DOHH2 (cell line): ENCODE measurements at regions not wholly inside any gene's neighbourhood (a gene's known extent, or its start where the extent isn't known, plus 50 kb on each side); places are given as distances from the start of the nearest gene placed in this dataset.

ENCODE experiments used
- H3F3A ChIP-seq: fragments of 200-600 bp; sonication (generic), shearing (Covaris generic); 2 replicates; pipeline ENCODE4 v1.6.0; 2016; ENCODE audit warnings: antibody characterized with exemption, mild to moderate bottlenecking; ENCODE audit not compliant: control insufficient read depth, insufficient read depth
- H3K27ac ChIP-seq: fragments of 200-600 bp; sonication (generic); 2 replicates; pipeline ENCODE4 v1.5.1; 2014; ENCODE audit warnings: low read depth, mild to moderate bottlenecking, low read length, moderate library complexity
- H3K27me3 ChIP-seq: fragments of 200-600 bp; sonication (generic); 2 replicates; pipeline ENCODE4 v1.6.1; 2014; ENCODE audit warnings: mild to moderate bottlenecking, low read length, mixed read lengths; ENCODE audit not compliant: control insufficient read depth
- H3K36me3 ChIP-seq: fragments of 200-600 bp; sonication (generic); 2 replicates; pipeline ENCODE4 v1.6.1; 2014; ENCODE audit warnings: mild to moderate bottlenecking, low read length, moderate library complexity, mixed read lengths; ENCODE audit not compliant: control insufficient read depth
- H3K4me1 ChIP-seq: fragments of 200-600 bp; sonication (generic); 2 replicates; pipeline ENCODE4 v1.6.1; 2014; ENCODE audit warnings: mild to moderate bottlenecking, low read length, mixed read lengths; ENCODE audit not compliant: control insufficient read depth
- H3K4me2 ChIP-seq: fragments of 200-600 bp; sonication (generic); 2 replicates; pipeline ENCODE4 v1.6.0; 2014; ENCODE audit warnings: mild to moderate bottlenecking, low read length, moderate library complexity
- H3K4me3 ChIP-seq: fragments of 200-600 bp; sonication (generic); 2 replicates; pipeline ENCODE4 v1.5.1; 2014; ENCODE audit warnings: mild to moderate bottlenecking, low read length, mixed read lengths
- H3K79me2 ChIP-seq: fragments of 200-600 bp; sonication (generic); 2 replicates; pipeline ENCODE4 v1.6.1; 2014; ENCODE audit warnings: mild to moderate bottlenecking, low read length, mixed read lengths; ENCODE audit not compliant: control insufficient read depth
- H3K9me2 ChIP-seq: fragments of 200-600 bp; sonication (generic); replicated peaks from 2 replicates; pipeline ENCODE4 v1.6.1; 2014; ENCODE audit warnings: mild to moderate bottlenecking, low read length, mixed read lengths; ENCODE audit not compliant: control insufficient read depth
- H3K9me3 ChIP-seq: fragments of 200-600 bp; sonication (generic); 2 replicates; pipeline ENCODE4 v1.6.1; 2014; ENCODE audit warnings: antibody characterized with exemption, low read length, mixed read lengths; ENCODE audit not compliant: control insufficient read depth, insufficient read depth
- H4K20me1 ChIP-seq: fragments of 200-600 bp; sonication (generic); 2 replicates; pipeline ENCODE4 v1.6.0; 2014; ENCODE audit warnings: low read depth, mild to moderate bottlenecking, antibody characterized with exemption, low read length, moderate library complexity; ENCODE audit not compliant: control insufficient read depth, insufficient read depth
- CTCF ChIP-seq: fragments of 200-600 bp; sonication (generic); IDR thresholded peaks from one replicate; pipeline ENCODE4 v1.5.1; 2014; ENCODE audit warnings: antibody characterized with exemption, mild to moderate bottlenecking, low read depth, low read length; ENCODE audit not compliant: poor library complexity, severe bottlenecking
- EZH2phosphoT487 ChIP-seq: fragments of 200-600 bp; sonication (generic); IDR thresholded peaks from 2 replicates; pipeline ENCODE4 v1.6.1; 2017; ENCODE audit warnings: borderline replicate concordance, mild to moderate bottlenecking, antibody characterized with exemption, low read length, moderate library complexity, mixed read lengths

GRCh38 chr2:20509301-20509769, 62.5 kb downstream of the RHOB start:
- no peaks in the 10 kb centered on the region for H3K9me2 ChIP-seq
- H3K4me2 ChIP-seq, result no peak overlapping the region
- H3K4me3 ChIP-seq, result no peak overlapping the region
- H3K27ac ChIP-seq, result no peak overlapping the region
- TF ChIP-seq CTCF (no peak), EZH2phosphoT487 (no peak)
- H3K4me1 ChIP-seq, result peaks cover 8% of the 10 kb centered on the region
- H3K79me2 ChIP-seq, result no peaks in the 10 kb centered on the region
- no peaks in the 10 kb centered on the region for H3K9me3 ChIP-seq
- H3K27me3 ChIP-seq, result peaks cover 8% of the 10 kb centered on the region
- H4K20me1 ChIP-seq, result no peaks in the 10 kb centered on the region
- H3K36me3 ChIP-seq, result no peaks in the 10 kb centered on the region
- no peaks in the 10 kb centered on the region for H3F3A ChIP-seq

GRCh38 chr2:20509770-20510490, 63.1 kb downstream of the RHOB start:
- Histone ChIP-seq H3F3A (no peaks in the 10 kb centered on the region), H3K9me3 (no peaks in the 10 kb centered on the region), H3K36me3 (no peaks in the 10 kb centered on the region), H3K9me2 (no peaks in the 10 kb centered on the region), H3K27ac (no peak overlapping the region), H4K20me1 (no peaks in the 10 kb centered on the region), H3K27me3 (peaks cover 8% of the 10 kb centered on the region; the same call in 1 of the 2 replicates), H3K4me1 (peaks cover 8% of the 10 kb centered on the region), H3K79me2 (no peaks in the 10 kb centered on the region), H3K4me2 (no peak overlapping the region), H3K4me3 (no peak overlapping the region)
- TF ChIP-seq EZH2phosphoT487 (no peak), CTCF (no peak)

GRCh38 chr2:20511130-20511529, 64.3 kb downstream of the RHOB start:
- Histone ChIP-seq H3K36me3 (no peaks in the 10 kb centered on the region), H3K9me2 (no peaks in the 10 kb centered on the region), H3F3A (no peaks in the 10 kb centered on the region), H3K4me1 (peaks cover 8% of the 10 kb centered on the region), H3K27ac (no peak overlapping the region), H3K4me3 (no peak overlapping the region), H3K27me3 (peaks cover 5% of the 10 kb centered on the region; the same call in 1 of the 2 replicates), H3K9me3 (no peaks in the 10 kb centered on the region), H3K4me2 (no peak overlapping the region), H3K79me2 (no peaks in the 10 kb centered on the region), H4K20me1 (no peaks in the 10 kb centered on the region)
- TF ChIP-seq EZH2phosphoT487, result no peak
- TF ChIP-seq CTCF, result no peak
